GM21381 (cell line): ENCODE measurements at regions not wholly inside any gene's neighbourhood (a gene's known extent, or its start where the extent isn't known, plus 50 kb on each side); places are given as distances from the start of the nearest gene placed in this dataset.
A peak's percentile ranks its signal among the peaks of the same experiment; 100 is the strongest.
"Not testable (repeated sequence)": the region's sequence is repeated elsewhere in the genome, so short reads cannot be mapped to it uniquely, and the experiment has no call there.

Experiments
- ATAC-seq: cut with Tn5 transposase; IDR thresholded peaks from one replicate; pipeline ENCODE4 v1.9.1; 2021; ENCODE audit warnings: mild to moderate bottlenecking, moderate library complexity; ENCODE audit not compliant: unreplicated experiment

DNA sequence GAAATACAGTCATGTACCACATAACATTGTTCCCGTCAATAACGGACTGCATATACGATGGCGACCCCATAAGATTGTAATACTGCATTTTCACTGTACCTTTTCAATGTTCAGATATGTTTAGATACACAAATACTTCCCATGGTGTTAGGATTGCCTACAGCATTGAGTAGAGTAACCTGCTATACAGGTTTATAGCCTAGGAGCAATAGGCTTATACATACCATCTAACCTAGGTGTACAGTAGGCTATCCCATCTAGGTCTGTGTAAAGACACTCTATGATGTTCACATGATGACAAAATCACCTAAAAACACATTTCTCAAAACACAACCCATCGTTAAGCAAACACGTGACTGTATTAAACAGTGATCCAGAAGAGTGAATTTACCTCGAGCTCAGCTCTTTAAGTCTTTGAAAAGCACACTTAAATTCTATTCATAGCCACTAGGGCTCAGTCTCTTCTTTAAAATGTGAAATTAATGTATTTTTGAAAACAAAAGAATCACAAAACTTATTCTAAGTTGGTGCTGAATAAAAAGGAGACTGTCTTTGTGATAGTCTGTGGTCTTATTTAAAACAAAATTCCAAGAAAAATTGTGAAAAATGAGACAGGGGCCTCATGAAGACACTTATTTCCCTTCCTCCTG lies 239.1 kb upstream of the ARID2 start:
- no peak for ATAC-seq

GRCh38 chr12:45494279-45494678 lies 235.2 kb upstream of the ARID2 start:
- no peak for ATAC-seq

DNA sequence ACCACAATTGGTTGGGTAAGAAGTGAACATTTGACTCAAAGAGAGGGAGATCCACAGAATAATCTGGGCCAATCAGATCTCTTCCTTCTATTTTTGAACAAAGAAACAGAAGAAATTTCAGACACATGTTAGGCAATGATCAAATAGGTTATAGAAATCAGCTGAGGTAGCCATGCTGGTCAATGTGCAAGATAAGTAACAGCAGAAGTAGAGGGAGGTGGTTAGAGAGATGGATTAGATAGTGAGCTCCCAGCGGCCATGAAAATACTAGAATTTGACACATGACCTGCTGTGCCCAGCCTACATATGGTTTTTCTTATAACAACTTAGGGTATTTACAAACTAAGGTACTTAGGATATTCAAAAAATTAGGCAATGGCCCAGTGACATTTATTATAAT lies 230.9 kb upstream of the ARID2 start:
- no peak for ATAC-seq

DNA sequence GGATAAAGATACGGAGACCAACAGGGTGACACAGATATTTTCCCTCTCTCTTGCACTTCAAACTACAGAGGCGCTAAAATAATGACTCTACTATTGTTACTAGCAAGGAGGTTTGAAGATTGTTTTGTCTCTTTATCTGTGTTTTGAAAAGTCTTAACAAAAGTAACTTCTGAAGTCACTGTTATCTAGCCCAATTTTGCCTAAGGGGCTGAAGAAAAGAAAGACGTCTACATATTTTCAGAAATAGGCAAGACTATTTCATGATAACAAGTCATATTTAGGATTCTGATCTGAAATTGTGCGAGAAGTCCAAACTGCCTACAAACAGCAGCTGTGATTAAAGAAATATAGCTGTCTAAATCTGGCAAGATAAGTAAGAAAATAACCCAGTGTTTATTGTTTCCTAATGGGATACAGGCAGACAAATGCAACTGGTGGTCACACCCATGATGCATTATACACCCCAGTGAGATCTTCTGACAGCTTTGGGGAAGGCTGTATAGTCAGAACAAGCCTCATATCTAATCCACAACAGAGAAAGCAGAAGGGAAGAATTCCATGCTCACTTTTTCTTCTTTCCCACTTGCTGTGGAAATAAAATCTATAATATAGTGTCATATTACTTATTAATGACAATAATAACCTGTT lies 226.9 kb upstream of the ARID2 start:
- no peak for ATAC-seq

- no peak for ATAC-seq
Measured at GRCh38 chr12:45503899-45504298, 225.6 kb upstream of the ARID2 start.

GRCh38 chr12:45504316-45505010 lies 225.0 kb upstream of the ARID2 start:
- no peak for ATAC-seq

- ATAC-seq = peak; percentile 70
Measured at GRCh38 chr12:45509187-45509586, 220.3 kb upstream of the ARID2 start.

GRCh38 chr12:45509621-45510020 lies 219.9 kb upstream of the ARID2 start:
- ATAC-seq = no peak

- ATAC-seq = no peak
Measured at GRCh38 chr12:45517381-45517780, 212.1 kb upstream of the ARID2 start.

- no peak for ATAC-seq
Measured at GRCh38 chr12:45518291-45519235, 210.9 kb upstream of the ARID2 start.

GRCh38 chr12:45522227-45522626 lies 207.3 kb upstream of the ARID2 start:
- ATAC-seq = no peak

GRCh38 chr12:45526823-45527222 lies 202.7 kb upstream of the ARID2 start:
- not testable (repeated sequence) for ATAC-seq

- ATAC-seq = no peak
Measured at GRCh38 chr12:45532113-45532512, 197.4 kb upstream of the ARID2 start.

- no peak for ATAC-seq
Measured at GRCh38 chr12:45535610-45536180, 193.8 kb upstream of the ARID2 start.

DNA sequence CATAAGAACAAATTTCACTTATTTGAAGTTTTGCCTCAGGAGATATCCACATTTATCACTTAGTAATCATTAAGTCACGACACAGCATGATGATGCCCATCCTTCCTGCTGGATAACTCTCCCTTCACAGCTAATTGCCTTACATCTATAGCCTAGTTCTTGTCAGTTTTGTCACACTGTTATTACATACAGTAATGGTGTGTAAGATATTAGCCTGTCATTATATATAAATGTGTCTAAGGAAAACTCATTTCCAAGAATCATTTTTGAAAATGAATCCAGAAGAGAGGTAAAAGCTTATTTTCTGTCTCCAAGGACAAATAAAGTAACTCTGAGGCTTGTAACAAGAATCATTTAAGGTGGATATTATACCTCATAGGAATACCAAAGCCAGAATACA lies 193.2 kb upstream of the ARID2 start:
- no peak for ATAC-seq

DNA sequence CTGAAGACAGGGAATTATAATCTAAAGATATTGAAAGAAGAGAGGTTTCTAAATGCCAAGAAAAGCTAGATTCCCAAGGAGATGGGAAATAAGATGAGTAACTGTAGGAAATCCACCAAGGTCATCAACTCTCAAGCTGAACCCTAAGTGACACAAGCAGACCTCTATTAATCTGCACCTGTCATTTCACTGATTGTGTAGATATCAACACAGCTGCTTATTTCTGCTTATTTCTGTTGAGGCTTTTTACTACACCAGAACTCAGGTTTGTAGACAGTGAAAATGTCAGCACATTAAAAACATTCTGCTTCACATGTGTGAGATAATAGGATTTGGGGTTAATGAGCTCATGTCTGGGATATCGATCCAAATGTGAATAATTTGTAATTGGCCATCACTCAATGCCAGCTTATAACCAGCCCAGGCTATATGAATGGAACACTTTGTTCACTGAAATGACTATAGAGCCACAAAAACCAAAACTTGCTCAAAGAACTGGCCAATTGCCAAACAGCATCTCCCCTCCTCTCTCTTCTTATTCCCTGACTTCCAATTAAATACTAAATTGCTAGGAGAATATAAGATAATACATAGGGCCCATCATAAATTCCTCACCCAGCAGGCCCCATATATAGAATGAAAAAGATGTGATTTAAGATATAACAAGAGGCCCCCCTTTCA lies 188.7 kb upstream of the ARID2 start:
- ATAC-seq = no peak

- ATAC-seq = peak; percentile 93
Measured at GRCh38 chr12:45543887-45544286, 185.6 kb upstream of the ARID2 start.

GRCh38 chr12:45546545-45546944 lies 183.0 kb upstream of the ARID2 start:
- ATAC-seq = no peak

GRCh38 chr12:45547132-45547531 lies 182.4 kb upstream of the ARID2 start:
- ATAC-seq = no peak

GRCh38 chr12:45547822-45548221 lies 181.7 kb upstream of the ARID2 start:
- no peak for ATAC-seq
